Stimulated activated CD8-positive, alpha-beta memory T cell treated with anti-CD3 and anti-CD28 coated beads, Interleukin-4, amount 100 ng/mL, for 1 hour (primary cell): ENCODE measurements at regions not wholly inside any gene's neighbourhood (a gene's known extent, or its start where the extent isn't known, plus 50 kb on each side); places are given as distances from the start of the nearest gene placed in this dataset.
"Not testable (repeated sequence)": the region's sequence is repeated elsewhere in the genome, so short reads cannot be mapped to it uniquely, and the experiment has no call there.

Experiments
- DNase-seq, 2 donors: peaks; one replicate each; pipeline ENCODE4 v3.0.0-alpha.2; 2020; ENCODE audit warnings: low read depth in 2 of 2, low spot score in 1 of 2

DNA sequence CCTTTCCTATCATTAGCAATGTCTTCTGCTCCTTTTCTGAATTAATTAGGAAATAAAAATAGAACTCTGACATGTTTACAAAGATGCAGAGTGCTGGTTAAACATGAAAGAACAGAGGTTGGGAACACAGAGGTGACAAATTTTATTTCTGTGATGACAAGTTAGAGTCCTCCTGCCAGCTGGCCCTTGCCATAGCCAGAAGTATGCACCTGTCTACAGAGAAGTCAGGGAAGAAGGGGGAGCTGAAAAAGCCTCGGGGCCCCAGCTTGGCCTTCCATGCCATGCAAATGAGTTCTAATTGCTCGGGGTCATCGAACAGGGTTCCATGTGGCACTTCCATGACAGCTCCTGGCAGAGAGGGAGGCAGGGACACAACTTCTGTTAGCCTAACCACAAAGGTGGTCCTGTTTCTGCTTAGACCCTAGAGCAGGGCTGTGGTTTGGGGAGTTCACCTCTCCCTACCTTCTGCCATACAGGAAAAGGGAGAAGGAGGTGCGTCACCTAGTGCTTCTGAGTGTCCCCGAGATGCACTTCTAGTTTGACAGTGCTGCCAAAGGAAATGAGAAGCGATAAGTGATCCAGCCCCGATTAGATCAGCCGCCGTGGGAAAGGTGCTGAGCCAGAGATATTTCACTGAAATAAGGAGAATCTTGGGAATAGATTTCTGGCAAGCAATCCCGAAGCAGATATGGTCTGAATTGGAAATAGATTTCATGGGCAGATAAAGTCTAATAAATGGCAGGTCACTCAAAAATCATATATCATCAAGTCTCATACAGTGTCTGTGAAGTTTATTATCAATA, 155.8 kb upstream of the FOXN3 start:
- no peak for DNase-seq

DNA sequence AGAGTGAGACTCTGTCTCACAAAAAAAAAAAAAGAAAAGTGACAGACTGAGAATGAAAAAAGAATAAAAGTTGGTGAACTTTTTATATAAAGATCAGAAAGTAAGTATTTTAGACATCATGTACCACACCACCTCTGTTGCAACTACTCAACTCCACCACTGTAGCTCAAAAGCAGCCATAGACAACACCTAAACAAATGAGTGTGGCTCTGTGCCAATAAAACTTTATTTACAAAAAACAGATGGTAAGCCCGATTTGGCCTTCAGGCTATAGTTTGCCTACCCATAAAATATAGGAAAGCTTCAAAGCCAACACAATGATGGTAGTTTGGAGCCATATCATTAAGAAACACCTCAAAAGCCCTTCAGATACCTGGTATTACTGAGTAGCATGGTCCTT, 154.5 kb upstream of the FOXN3 start:
- DNase-seq: no peak

DNA sequence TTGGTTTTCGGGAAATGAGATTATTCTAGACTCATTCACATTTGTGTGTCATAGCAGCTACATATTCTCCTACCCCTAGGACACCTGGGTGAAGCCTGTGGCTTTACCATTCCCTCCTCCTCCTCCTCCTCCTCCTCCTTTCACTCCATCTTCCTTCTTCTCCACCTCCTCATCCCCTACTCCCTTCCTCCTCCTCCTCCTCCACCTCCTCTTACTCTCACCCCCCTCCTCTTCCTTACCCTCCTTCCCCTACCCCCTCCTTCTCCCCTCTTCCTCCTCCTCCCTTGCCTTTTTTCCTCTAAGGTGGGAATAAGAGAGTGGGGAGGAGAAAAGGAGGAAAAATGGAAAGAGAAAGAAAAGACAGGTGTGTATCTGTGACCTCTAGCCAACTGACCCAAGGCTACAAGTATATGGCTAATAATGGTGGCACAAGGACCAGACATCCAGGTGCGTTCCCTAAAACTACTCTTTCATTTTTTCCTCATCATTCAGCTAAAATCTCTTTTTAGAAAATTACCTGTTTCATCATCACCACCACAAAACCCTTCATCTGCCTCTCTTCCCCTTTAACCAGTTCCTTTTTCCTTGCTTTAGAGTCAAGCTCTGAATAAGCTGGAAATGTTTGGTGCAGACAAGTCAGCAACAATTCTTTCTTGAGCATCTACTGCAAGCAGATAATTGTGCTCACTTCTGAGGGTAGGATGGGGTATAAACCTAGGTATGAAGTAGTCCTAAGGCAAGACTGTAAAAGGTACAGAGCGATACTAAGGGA, 149.8 kb upstream of the FOXN3 start:
- DNase-seq: no peak

DNA sequence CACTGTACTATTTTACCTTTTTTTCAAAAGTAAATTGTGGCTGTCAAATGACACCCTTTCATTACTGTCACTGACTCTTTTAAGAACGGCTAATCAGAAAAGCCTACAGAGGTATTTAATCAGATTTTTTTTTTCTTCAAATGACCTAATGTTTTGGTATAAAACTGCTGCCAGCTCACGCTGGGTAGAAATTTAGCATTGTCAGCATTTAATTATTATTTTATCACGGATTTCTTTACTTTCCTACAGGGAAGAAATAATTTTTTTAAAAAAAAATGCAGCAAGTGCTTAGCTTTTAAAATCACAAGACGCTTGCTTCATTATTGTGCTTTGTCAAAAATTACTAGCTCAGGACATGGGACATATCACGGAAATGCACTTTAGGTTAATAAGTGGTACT, 149.1 kb upstream of the FOXN3 start:
- DNase-seq: no peak

DNA sequence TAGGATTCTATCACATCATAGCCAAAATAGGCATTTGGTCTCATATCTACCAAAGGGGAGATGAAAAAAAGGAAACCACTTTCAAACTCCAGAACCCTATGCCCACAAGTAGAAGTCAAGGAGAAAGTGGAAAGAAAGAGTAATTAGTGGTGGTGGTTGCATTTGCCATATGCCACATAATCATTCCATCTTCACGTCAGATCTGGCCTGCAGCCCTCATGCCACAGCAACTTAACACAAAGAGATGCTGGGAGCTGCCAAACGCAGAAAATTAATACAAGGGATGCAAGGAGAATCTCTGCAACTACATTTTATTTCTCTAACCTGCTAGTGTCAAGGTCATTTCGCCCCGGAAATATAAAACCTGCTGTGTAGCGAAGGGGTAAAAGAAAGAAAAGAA, 148.6 kb upstream of the FOXN3 start:
- DNase-seq: no peak

DNA sequence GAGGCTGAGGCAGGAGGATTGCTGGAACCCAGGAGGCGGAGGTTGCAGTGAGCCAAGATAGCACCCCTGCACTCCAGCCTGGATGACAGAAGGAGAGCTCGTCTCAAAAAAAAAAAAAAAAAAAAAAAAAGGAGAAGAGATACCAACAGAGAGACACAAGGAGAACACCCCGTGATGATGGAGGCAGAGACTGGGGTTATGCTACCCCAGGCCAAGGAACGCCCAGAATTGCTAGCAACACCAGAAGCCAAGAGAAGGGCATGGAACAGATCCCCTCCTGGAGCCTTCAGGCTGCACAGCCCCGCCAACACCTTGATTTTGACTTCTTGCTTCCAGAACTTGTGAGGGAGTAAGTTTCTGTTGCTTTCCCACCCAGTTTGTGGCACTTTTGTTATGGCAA, 148.0 kb upstream of the FOXN3 start:
- no peak for DNase-seq

DNA sequence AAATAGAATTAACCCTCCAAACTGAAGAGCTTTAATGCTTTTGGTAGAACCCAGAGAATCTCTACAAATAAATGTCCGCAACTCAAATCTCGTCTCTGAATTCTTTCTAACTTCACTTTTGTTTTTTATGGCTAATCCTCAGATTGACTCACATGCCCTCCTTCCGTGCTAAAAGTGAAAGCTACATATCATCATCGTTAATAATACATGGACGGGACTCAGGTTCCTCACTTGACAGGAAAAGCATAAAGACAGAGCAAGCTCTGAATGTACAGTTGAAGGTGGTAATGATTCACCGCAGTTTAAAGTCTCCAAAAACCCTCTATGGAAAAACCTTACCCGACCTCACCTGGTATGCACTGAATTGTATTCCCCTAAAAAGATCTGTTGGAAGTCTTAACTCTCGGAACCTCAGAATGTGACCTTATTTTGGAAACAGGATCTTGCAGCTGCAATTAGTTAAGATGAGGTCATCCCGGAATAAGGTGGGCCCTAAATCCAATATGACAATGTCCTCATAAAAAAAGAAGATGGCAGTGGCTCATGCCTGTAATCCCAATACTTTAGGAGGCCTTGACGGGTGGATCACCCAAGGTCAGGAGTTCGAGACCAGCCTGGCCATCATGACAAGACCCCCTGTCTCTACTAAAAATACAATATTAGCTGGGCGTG, 147.4 kb upstream of the FOXN3 start:
- DNase-seq: no peak

DNA sequence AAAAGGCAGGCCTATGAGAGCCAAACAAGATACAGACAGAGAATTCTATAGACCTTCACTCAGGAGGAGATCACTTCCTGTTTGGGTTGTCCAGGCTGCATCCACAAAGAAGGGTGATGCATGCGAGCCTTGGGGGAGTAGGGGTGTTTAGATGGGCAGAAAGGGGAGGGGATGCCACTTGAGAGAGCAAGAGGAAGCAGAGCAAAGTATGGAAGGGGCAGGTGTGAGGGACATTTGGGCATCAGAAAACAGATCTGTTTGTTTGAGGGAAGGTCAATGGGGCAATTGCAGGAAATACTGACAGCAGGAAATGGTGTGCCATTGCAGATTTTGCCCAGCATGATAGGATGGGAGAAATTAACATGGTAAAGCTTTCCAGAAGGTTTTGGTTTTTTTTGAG, 146.4 kb upstream of the FOXN3 start:
- DNase-seq: no peak

DNA sequence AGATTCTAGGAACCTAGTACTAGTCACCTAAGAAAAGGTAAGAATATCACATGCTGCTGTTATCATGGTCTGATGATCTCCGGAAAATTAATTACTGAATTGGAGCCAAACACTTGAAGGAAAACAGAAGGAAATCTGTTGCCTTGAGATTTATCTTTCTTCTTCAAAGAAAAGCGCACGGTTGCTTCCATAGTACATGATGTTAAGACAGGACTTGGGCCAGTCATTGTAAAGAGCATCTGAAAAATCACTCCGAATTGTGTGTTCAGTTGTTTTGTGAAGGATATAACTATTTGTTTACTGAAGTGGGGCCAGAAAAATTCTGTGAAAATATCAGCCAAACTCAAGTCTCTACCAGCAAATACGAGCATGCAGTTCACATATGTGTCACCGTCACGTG, 134.9 kb upstream of the FOXN3 start:
- DNase-seq: no peak

DNA sequence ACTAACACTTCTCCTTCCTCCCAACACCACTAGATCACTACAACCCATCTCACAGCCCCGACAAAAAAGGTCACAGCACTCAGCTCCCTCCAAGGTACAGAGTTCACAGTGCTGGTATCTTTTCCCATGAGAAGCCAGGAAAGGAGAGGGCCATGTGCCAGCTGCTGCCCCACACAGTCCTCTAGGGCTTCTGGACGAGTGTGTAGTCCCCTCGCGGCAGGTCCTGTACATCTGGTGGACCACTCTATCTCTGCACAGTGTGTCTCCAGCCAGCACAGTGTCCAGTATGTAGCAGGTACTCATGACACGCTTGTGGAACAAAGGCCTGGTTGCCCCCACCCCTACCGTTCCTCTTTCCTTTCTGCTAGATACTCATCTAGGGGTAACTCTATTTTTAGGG, 134.4 kb upstream of the FOXN3 start:
- DNase-seq: no peak

DNA sequence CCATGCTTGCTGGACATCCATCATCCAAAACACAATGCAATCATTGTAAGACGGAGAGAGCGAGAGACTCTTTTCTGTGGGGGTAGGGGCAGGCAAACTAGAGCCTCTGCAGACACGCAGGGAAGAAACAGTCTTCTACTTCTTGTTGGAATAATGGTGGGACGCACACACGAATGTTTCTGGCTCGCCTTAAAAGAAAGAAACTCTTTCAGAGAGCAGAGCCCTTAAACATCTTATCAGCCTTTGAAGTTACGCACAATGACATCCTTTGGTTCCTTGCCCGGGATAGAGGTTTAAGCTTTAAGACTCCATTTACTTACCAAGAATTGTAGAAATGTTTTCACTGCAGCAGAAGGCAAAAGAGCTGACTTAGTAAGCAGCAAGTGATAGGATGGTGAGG, 133.8 kb upstream of the FOXN3 start:
- no peak for DNase-seq

DNA sequence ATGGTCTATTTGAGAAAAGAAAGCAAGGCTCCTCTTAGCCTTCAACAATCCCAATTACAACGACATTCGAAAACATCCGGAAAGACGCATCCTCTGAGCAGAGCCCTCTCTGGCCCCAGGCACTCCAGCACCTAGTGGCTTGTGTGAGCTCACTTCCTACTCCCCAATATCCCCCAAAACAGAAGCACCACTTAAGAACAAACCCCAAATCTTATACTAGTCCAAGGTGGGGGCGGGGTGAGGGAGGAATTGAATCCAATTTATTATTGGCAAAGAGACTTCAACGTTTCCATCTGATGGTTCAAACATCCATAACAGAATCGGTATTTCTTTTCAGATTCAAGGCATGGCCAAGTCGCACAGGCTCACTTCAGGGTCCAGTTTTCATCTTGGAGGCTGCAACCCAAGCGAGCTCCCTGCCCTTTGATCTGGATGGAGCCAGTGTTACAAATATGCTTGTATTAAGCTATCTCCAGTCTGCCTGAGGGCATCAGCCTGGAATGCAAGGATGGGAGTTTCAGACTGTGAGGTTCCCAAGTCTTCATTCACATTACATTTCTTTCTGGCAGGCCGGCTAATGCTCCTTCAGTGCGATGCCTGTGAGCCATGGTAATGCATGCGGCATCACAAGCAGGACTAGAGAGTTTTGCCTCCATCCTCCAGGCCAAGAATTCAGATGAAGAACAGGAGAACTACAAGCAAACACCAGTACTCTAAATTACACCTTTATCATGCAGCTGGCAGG, 132.5 kb upstream of the FOXN3 start:
- no peak for DNase-seq

DNA sequence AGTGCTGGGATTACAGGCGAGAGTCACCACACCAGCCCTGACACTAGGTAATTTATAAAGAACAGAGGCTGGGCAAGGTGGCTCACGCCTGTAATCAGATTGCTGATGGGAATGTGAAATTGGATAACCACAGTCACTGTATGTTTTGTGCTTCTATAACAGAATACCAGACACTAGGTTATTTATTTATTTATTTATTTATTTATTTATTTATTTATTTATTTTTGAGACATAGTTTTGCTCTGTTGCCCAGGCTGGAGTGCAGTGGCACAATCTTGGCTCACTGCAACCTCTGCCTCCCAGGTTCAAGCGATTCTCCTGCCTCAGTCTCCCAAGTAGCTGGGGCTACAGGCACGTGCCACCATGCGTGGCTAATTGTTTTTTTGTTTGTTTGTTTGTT, 130.0 kb upstream of the FOXN3 start:
- not testable (repeated sequence) for DNase-seq

DNA sequence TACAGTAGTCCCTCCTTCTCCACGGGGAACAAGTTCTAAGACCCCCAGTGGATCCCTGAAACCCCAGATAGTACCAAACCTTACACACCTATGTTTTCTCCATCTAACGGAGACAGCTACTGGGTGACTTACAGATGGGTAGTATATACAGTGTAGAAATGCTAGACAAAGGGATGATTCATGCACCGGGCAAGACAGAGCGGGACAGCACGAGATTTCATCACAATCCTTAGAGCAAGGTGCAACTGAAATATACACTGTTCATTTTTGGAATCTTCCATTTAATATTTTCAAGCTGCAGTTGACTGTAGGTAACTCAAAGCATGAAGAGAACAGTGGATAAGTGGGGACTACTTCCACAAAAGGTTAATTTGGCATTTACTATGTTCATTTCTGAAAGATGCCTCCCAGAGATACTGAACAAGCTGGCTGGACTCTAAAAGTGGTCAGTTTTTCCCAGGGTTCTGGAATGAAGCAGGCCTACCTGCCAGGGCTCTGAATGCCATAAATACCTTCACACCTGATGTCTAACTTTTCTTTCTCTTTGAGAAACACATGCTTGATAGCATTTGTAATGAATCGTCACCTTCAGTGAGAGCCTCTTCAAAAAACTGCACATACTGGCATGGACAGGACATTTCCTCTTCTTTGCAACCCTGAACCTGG, 127.7 kb upstream of the FOXN3 start:
- DNase-seq: no peak

DNA sequence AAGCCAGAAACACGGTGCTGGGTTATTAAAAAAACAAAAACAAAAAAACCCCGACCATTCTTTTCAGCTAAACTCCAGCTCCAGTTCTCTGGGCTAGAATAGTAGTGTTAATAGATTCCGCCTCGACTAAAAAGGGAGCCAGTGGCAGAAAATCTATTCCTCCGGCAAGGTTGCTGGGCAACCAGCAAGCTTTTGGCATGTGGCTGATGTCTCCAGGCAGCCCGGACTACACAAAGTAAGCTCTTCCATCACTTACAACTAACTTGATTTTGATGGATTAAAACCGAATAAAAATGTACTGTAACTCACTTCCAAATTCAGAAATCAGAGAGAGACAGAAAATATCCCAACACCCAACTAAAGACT, 126.4 kb upstream of the FOXN3 start:
- DNase-seq: no peak

DNA sequence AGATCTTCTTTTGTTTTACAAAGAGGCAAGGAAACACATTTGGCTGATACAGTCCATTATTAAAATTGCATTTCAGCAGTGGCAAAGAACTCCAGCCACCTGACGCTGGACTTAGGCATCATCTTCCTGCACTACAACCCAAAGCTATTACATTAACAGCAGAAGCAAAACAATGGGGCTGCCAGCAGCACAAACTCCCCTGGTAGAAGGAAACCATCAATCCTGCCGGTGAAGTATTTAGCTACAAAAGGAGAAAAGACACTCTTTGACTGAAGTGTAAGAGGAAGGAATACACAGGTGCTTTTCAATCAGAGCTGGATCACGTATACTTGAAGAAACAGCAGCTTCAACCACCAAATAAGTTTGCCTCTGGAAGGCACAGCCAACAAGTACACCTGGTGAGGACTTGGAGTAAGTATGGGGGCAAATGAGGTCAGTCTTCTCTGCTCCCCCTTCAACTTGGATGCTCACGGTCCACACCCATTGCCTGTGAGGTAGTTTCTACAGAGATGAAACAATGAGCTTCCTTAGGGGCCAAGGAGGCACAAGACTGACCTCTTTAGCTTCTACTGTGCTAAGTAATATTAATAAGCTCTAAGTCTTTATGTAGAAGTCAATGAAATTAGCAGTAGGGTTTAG, 125.9 kb upstream of the FOXN3 start:
- no peak for DNase-seq

DNA sequence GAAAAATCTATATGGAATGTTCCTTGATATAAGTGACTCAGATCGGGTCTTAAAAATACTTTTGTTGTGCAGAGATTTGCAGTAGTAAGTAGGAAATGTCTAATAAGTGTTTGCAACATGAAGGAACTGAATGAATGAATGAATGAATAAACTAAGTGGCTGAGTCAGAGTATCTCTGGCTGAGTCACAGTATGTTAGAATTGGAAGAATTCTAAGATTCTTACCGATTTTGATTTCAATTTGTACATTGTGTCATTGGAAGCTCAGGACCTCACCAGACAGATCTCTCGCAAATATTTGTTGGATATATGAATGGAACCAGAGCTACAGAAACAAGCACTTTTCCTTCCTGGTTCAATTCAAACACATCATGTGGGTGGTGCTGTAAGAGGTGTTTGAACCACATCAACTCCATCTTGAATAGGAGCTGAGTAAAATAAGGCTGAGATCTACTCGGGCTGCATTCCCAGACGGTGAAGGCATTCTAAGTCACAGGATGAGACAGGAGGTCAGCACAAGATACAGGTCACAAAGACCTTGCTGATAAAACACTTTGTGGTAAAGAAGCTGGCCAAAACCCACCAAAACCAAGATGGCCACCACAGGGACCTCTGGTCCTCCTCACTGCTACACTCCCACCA, 123.9 kb upstream of the FOXN3 start:
- DNase-seq: no peak

DNA sequence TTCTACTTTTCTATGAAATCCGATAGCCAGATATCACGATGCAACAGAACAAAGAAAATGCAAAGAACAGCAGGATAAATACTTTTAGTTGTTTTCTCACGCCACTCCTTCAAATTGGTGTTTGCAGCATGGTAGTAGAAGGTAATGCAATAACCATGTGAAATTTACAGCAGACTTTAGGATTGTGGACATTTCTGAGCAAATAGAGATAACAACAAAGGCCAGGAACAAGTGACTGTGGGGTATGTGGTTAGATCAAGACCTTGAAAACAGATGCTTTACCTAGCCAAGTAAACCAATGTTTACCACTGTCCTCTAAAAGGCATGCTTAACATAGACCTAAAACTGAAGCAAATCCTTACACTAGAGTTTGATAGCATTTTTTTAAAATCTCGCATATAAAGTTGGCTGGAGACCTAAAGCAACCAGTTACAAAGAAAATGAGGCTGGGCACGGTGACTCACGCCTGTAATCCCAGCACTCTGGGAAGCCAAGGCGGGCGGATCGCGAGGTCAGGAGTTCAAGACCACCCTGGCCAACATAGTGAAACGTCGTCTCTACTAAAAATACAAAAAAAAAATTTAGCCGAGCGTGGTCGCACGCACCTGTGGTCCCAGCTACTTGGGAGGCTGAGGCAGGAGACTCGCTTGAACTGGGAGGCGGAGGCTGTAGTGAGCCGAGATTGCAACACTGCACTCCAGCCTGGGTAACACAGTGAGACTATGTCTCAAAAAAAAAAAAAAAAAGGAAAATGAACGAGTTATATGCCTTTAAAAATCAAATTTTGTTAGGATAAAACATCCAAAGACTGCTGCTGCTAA, 123.2 kb upstream of the FOXN3 start:
- no peak for DNase-seq

DNA sequence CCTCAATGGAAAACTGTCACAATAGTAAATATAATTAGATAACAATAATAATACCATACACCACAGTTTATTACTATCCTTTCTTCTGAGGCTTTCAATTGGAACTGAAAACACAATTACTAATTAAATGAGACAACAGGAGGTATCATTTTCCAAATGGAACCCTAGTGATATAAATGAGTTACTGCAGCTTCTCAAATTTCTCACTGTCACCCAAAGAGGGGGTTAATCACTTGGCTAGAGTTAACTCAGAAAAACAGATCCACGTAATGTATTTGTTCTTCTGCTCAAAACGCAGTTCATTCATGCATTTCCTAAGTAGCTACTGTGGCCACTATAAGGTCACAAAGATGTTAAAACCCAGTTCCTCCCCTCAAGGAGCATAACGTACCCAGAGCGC, 120.9 kb upstream of the FOXN3 start:
- no peak for DNase-seq
